ENCODE measurements at regions not wholly inside any gene's neighbourhood (a gene's known extent, or its start where the extent isn't known, plus 50 kb on each side); places are given as distances from the start of the nearest gene placed in this dataset.

DNA sequence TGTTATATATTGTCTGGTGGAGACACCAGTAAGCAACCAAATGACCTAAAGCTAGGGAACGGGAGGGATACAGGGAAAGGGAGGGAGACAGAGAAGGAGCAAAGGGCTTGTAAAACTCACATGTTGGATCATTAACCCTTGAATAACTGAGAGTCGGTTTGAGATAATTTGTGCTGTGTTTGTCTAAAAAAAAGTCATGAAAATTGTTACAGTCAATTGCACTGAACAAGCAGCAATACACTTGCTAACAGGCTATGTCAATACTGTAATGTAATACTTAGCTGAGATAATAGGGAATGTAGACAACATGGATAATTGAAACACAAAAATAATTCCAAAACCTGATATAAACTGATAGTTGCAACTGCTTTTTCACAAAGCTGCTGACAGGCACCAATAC is 71.3 kb upstream of the ZNF521 start:
- Histone ChIP-seq H3K27ac (replicated peaks) (no peak overlapping the region), H3K9me3 (replicated peaks) (peaks cover 9% of the 10 kb centered on the region), H3K27me3 (ENCODE audit: low read depth) (peaks cover 11% of the 10 kb centered on the region), H3K36me3 (no peaks in the 10 kb centered on the region), H3K4me1 (no peaks in the 10 kb centered on the region), H3K4me3 (no peak overlapping the region)
- TF ChIP-seq, protein P1, sequence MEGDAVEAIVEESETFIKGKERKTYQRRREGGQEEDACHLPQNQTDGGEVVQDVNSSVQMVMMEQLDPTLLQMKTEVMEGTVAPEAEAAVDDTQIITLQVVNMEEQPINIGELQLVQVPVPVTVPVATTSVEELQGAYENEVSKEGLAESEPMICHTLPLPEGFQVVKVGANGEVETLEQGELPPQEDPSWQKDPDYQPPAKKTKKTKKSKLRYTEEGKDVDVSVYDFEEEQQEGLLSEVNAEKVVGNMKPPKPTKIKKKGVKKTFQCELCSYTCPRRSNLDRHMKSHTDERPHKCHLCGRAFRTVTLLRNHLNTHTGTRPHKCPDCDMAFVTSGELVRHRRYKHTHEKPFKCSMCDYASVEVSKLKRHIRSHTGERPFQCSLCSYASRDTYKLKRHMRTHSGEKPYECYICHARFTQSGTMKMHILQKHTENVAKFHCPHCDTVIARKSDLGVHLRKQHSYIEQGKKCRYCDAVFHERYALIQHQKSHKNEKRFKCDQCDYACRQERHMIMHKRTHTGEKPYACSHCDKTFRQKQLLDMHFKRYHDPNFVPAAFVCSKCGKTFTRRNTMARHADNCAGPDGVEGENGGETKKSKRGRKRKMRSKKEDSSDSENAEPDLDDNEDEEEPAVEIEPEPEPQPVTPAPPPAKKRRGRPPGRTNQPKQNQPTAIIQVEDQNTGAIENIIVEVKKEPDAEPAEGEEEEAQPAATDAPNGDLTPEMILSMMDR (IDR thresholded peaks at IDR 0.05; ENCODE audit: borderline replicate concordance) = no peak
- intact Hi-C loops (cut with micrococcal nuclease) = no loop called here
- no peak for DNase-seq

DNA sequence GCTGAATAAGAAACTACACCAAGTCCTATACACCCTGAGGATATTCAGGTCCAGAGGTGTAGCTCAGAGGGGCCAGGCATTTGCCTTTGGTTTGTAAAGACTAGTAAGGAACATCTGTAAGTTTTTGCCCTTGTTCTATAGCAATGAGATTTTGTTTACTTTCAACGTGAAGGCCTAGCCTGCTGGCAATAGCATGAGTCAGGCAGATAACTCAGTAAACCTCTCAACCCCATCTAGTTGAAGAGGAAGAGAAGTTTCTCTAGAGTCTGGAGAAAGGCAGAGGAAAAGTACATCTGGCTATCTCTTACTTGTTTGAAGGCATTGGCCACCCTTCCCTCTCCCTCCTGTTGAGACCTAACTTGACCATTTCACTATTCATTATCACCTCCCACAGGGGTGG is 70.3 kb upstream of the ZNF521 start:
- Histone ChIP-seq H3K27me3 (ENCODE audit: low read depth) (peaks cover 20% of the 10 kb centered on the region), H3K27ac (replicated peaks) (no peak overlapping the region), H3K9me3 (replicated peaks) (peaks cover 7% of the 10 kb centered on the region), H3K36me3 (no peaks in the 10 kb centered on the region), H3K4me1 (no peaks in the 10 kb centered on the region), H3K4me3 (no peak overlapping the region)
- TF ChIP-seq, protein P1 (IDR thresholded peaks at IDR 0.05; ENCODE audit: borderline replicate concordance) = no peak
- no peak for DNase-seq
- intact Hi-C loops (cut with micrococcal nuclease) = no loop called here

DNA sequence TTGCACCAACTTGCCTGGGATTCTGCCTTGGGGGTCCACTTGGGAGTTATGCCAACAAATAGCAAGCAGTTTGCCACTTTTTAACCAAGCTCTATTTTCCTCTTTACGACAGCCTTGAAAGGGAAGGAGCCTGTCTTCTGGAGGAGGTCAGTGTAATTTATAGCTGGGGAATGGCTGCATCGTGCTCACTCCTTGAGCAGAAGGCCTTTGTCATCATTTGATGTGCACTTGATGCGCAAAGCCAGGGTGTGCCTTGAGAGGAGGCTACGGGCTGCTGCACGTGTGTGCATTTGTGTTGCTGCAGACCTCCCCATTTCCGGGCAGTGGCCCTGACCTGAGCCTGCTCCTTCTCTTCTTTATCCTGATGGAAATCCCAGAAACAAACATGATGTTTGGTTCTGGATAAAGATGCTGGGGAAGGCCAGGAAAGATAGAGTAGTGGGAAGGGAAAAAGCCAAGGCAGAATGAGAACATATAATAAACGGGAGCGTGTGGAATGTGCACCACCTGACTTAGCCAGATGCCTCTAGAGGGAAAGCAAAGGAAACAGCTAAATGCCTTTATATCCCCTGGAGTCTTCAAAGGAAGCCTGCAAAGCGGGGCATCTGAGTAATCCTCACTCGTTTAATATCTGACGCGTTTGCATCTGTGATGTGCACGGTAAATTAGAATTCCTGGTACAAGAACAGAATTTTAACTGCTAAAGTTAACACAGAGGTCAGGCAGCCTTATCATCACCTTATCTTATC is 68.3 kb upstream of the ZNF521 start:
- Histone ChIP-seq H3K4me3 (no peak overlapping the region), H3K36me3 (no peaks in the 10 kb centered on the region), H3K4me1 (no peaks in the 10 kb centered on the region), H3K9me3 (replicated peaks) (no peaks in the 10 kb centered on the region), H3K27ac (replicated peaks) (no peak overlapping the region), H3K27me3 (ENCODE audit: low read depth) (peaks cover 23% of the 10 kb centered on the region)
- TF ChIP-seq, protein P1 (IDR thresholded peaks at IDR 0.05; ENCODE audit: borderline replicate concordance) = no peak
- intact Hi-C loops (cut with micrococcal nuclease) = no loop called here
- DNase-seq = no peak

DNA sequence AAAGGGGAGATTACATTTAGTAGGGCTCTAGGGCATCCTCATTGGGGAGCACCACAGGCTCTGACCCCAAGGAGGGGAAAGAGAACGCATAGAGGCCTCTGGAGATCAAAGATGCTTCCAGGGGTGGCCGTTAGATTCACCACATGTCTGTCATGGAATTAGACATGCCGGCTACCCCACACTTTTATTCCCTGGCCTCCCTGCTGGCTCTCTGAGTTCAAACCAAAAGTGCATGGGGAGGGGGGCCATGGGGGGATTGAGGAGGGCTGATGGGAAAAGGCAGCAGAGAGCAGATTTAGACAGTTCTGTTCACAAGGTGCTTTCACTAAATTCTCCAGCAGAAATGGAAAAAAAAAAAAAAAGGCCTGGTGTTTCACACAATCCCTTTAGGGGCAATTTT is 64.4 kb upstream of the ZNF521 start:
- TF ChIP-seq, protein P1 (IDR thresholded peaks at IDR 0.05; ENCODE audit: borderline replicate concordance) = no peak
- no peak for DNase-seq
- Histone ChIP-seq H3K4me1 (no peaks in the 10 kb centered on the region), H3K36me3 (no peaks in the 10 kb centered on the region), H3K9me3 (replicated peaks) (no peaks in the 10 kb centered on the region), H3K27me3 (ENCODE audit: low read depth) (peaks cover 19% of the 10 kb centered on the region), H3K4me3 (no peak overlapping the region), H3K27ac (replicated peaks) (no peak overlapping the region)
- intact Hi-C loops (cut with micrococcal nuclease) = no loop called here

DNA sequence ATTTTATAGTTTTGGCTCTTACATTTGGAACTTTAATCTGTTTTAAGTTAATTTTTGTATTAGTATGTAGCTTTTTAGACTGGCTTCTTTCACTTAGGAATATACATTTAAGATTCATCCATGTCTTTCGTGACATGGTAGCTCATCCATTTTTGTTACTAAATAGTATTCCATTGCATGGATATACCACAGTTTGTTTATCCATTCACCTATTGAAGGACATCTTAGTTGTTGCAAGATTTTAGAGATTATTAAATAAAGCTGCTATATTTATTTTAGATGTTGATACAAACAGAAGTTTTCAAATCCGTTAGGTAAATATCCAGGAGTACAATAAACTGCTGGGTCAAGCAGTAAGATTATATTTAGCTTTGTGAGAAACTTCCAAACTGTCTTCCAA is 58.0 kb upstream of the ZNF521 start:
- Histone ChIP-seq H3K4me3 (no peak overlapping the region), H3K36me3 (no peaks in the 10 kb centered on the region), H3K9me3 (replicated peaks) (peaks cover 19% of the 10 kb centered on the region), H3K27me3 (ENCODE audit: low read depth) (no peaks in the 10 kb centered on the region), H3K4me1 (no peaks in the 10 kb centered on the region), H3K27ac (replicated peaks) (no peak overlapping the region)
- no peak for DNase-seq
- intact Hi-C loops (cut with micrococcal nuclease) = no loop called here
- TF ChIP-seq, protein P1 (IDR thresholded peaks at IDR 0.05; ENCODE audit: borderline replicate concordance) = no peak
